Activated B cell treated with CpG ODN at 0.5 μM for 24 hours (primary cell): ENCODE measurements at regions not wholly inside any gene's neighbourhood (a gene's known extent, or its start where the extent isn't known, plus 50 kb on each side); places are given as distances from the start of the nearest gene placed in this dataset.

Experiments used
- ATAC-seq: fragments of 200-7000 bp; cut with Tn5 transposase; one replicate; pipeline ENCODE4 v1.10.0; 2021; ENCODE audit warnings: low read depth, mild to moderate bottlenecking, moderate library complexity
- CTCF ChIA-PET: fragments of 350-600 bp; sonication (Branson Sonifier 250); formaldehyde crosslinking; loops from one replicate; lab custom pipeline; 2021; ENCODE audit warnings: antibody characterized with exemption; lab: Charles Lee
- POLR2A ChIA-PET: fragments of 350-600 bp; sonication (Branson Sonifier 250); formaldehyde crosslinking; loops from one replicate; lab custom pipeline; 2021; ENCODE audit warnings: antibody characterized with exemption; lab: Charles Lee
- DNase-seq: peaks from one replicate; pipeline ENCODE4 v3.0.0; 2022
- H3K27ac Mint-ChIP-seq: one replicate; pipeline ENCODE4 v1.8.0; 2020; ENCODE audit warnings: mixed read lengths
- H3K27me3 Mint-ChIP-seq: one replicate; pipeline ENCODE4 v1.8.0; 2021; ENCODE audit warnings: mixed read lengths
- H3K36me3 Mint-ChIP-seq: one replicate; pipeline ENCODE4 v1.8.0; 2021; ENCODE audit warnings: low read depth, mixed read lengths
- H3K4me1 Mint-ChIP-seq: one replicate; pipeline ENCODE4 v1.8.0; 2021; ENCODE audit warnings: mixed read lengths
- H3K4me3 Mint-ChIP-seq: one replicate; pipeline ENCODE4 v1.8.0; 2020; ENCODE audit warnings: mild to moderate bottlenecking, mixed read lengths
- H3K9me3 Mint-ChIP-seq: one replicate; pipeline ENCODE4 v1.8.0; 2020; ENCODE audit warnings: mixed read lengths
- CTCF ChIP-seq: fragments of 200-600 bp; IDR thresholded peaks from one replicate; pipeline ENCODE4 v1.8.0; 2022; ENCODE audit warnings: antibody characterized with exemption, mild to moderate bottlenecking
- intact Hi-C: fragments of 100-400 bp; cut with micrococcal nuclease; formaldehyde crosslinking; loops from one replicate; pipeline ENCODE4 v1.15.1; 2024

- no peak for DNase-seq
- ChIA-PET CTCF (no interaction called here), POLR2A (no interaction called here)
- no peak overlapping the region for H3K27ac Mint-ChIP-seq
- no peak overlapping the region for H3K4me3 Mint-ChIP-seq
- H3K27me3 Mint-ChIP-seq: peaks cover 2% of the 10 kb centered on the region
- ATAC-seq: no peak
- TF ChIP-seq CTCF: no peak
- H3K4me1 Mint-ChIP-seq: no peaks in the 10 kb centered on the region
- H3K9me3 Mint-ChIP-seq: no peaks in the 10 kb centered on the region
- H3K36me3 Mint-ChIP-seq: no peaks in the 10 kb centered on the region
- intact Hi-C loops: no loop called here
These were observed 166.7 kb downstream of the KCNE4 start for GRCh38 chr2:223218587-223219178.

GRCh38 chr2:223219872-223220657 lies 168.1 kb downstream of the KCNE4 start:
- H3K27me3 Mint-ChIP-seq: peaks cover 2% of the 10 kb centered on the region
- H3K36me3 Mint-ChIP-seq: no peaks in the 10 kb centered on the region
- H3K27ac Mint-ChIP-seq: no peak overlapping the region
- DNase-seq (no peak), ATAC-seq (no peak)
- ChIA-PET CTCF (no interaction called here), POLR2A (no interaction called here)
- intact Hi-C loops: no loop called here
- no peaks in the 10 kb centered on the region for H3K4me1 Mint-ChIP-seq
- H3K9me3 Mint-ChIP-seq: no peaks in the 10 kb centered on the region
- H3K4me3 Mint-ChIP-seq: no peak overlapping the region
- no peak for TF ChIP-seq CTCF

GRCh38 chr2:223220658-223220925 lies 168.6 kb downstream of the KCNE4 start:
- intact Hi-C loops: no loop called here
- H3K27me3 Mint-ChIP-seq: no peaks in the 10 kb centered on the region
- ATAC-seq: no peak
- DNase-seq: no peak
- CTCF ChIA-PET: no interaction called here
- H3K27ac Mint-ChIP-seq: no peak overlapping the region
- no peaks in the 10 kb centered on the region for H3K9me3 Mint-ChIP-seq
- TF ChIP-seq CTCF: no peak
- H3K4me3 Mint-ChIP-seq: no peak overlapping the region
- H3K4me1 Mint-ChIP-seq: no peaks in the 10 kb centered on the region
- H3K36me3 Mint-ChIP-seq: no peaks in the 10 kb centered on the region
- POLR2A ChIA-PET: no interaction called here

- no peak for TF ChIP-seq CTCF
- no peak for DNase-seq
- H3K4me1 Mint-ChIP-seq: no peaks in the 10 kb centered on the region
- no peaks in the 10 kb centered on the region for H3K27me3 Mint-ChIP-seq
- ATAC-seq: no peak
- no peaks in the 10 kb centered on the region for H3K36me3 Mint-ChIP-seq
- no peak overlapping the region for H3K4me3 Mint-ChIP-seq
- intact Hi-C loops: no loop called here
- ChIA-PET POLR2A (no interaction called here), CTCF (no interaction called here)
- no peak overlapping the region for H3K27ac Mint-ChIP-seq
- H3K9me3 Mint-ChIP-seq: no peaks in the 10 kb centered on the region
These were observed 169.3 kb downstream of the KCNE4 start for GRCh38 chr2:223221139-223221835.

- Mint-ChIP-seq H3K4me3 (no peak overlapping the region), H3K27me3 (no peaks in the 10 kb centered on the region), H3K4me1 (no peaks in the 10 kb centered on the region), H3K9me3 (no peaks in the 10 kb centered on the region), H3K27ac (no peak overlapping the region), H3K36me3 (no peaks in the 10 kb centered on the region)
- intact Hi-C loops: no loop called here
- CTCF ChIA-PET: no interaction called here
- TF ChIP-seq CTCF: no peak
- POLR2A ChIA-PET: no interaction called here
- DNase-seq (no peak), ATAC-seq (no peak)
These were observed 170.4 kb downstream of the KCNE4 start for GRCh38 chr2:223222397-223222796.
